SK-N-SH (cell line): ENCODE measurements at regions not wholly inside any gene's neighbourhood (a gene's known extent, or its start where the extent isn't known, plus 50 kb on each side); places are given as distances from the start of the nearest gene placed in this dataset.

Experiments used
- CTCF ChIA-PET: fragments of 300-600, 350-600 bp; formaldehyde crosslinking; extraction: SDS; loops from one replicate; lab custom pipeline; 2021; lab: Yijun Ruan, JAX
- POLR2A ChIA-PET: fragments of 350-600 bp; sonication (Branson Sonifier 250); formaldehyde crosslinking; extraction: SDS; loops from one replicate; lab custom pipeline; 2020; ENCODE audit warnings: antibody characterized with exemption, inconsistent platforms; lab: Yijun Ruan, JAX
- DNase-seq: peaks from one replicate; pipeline ENCODE4 v3.0.0; 2012
- H2AFZ ChIP-seq: fragments of 200-600 bp; sonication (generic); 2 replicates; pipeline ENCODE4 v1.8.1; 2016; ENCODE audit warnings: antibody characterized with exemption, mild to moderate bottlenecking, low read depth
- H3F3A ChIP-seq: fragments of 200-600 bp; sonication (generic); replicated peaks from 2 replicates; pipeline ENCODE3; 2016; ENCODE audit warnings: antibody characterized with exemption, mild to moderate bottlenecking; ENCODE audit not compliant: insufficient read depth
- H3K27ac ChIP-seq, 2 experiments: fragments of 200-500 bp in 1 of 2; fragments of 200-600 bp in 1 of 2; sonication (Bioruptor generic) in 1 of 2; sonication (generic), shearing (Covaris generic) in 1 of 2; 2 replicates each; pipeline versions ENCODE4 v1.5.1 to v1.6.1; 2014 to 2016; ENCODE audit warnings: low read depth in 2 of 2, inconsistent platforms in 1 of 2, low read length in 1 of 2, mild to moderate bottlenecking in 1 of 2, mixed read lengths in 1 of 2
- H3K27me3 ChIP-seq: fragments of 200-600 bp; sonication (generic), shearing (Covaris generic); 2 replicates; pipeline ENCODE4 v1.6.1; 2016; ENCODE audit warnings: mixed run types; ENCODE audit not compliant: insufficient read depth
- H3K36me3 ChIP-seq, 2 experiments: fragments of 200-500 bp in 1 of 2; fragments of 200-600 bp in 1 of 2; sonication (Bioruptor generic) in 1 of 2; sonication (generic) in 1 of 2; replicated peaks in 1 of 2; 2 replicates each; pipeline versions ENCODE3 to v1.5.1; 2014 to 2016; ENCODE audit warnings: low read length in 1 of 2, mild to moderate bottlenecking in 1 of 2; ENCODE audit not compliant: insufficient read depth in 2 of 2, control insufficient read depth in 1 of 2
- H3K4me1 ChIP-seq, 2 experiments: fragments of 200-500 bp in 1 of 2; fragments of 200-600 bp in 1 of 2; sonication (Bioruptor generic) in 1 of 2; sonication (generic), shearing (Covaris generic) in 1 of 2; 2 replicates each; pipeline versions ENCODE4 v1.5.1 to v1.6.1; 2014 to 2016; ENCODE audit warnings: low read depth in 1 of 2, low read length in 1 of 2, mixed run types in 1 of 2; ENCODE audit not compliant: insufficient read depth in 2 of 2, control insufficient read depth in 1 of 2
- H3K4me2 ChIP-seq: fragments of 200-600 bp; sonication (generic), shearing (Covaris generic); 2 replicates; pipeline ENCODE4 v1.6.1; 2017; ENCODE audit warnings: mixed run types
- H3K4me3 ChIP-seq, 2 experiments: fragments of 200-500 bp in 1 of 2; fragments of 200-600 bp in 1 of 2; sonication (Bioruptor generic) in 1 of 2; sonication (generic), shearing (Covaris generic) in 1 of 2; 2 replicates each; pipeline versions ENCODE4 v1.5.1 to v1.8.1; 2014 to 2016; ENCODE audit warnings: low read depth in 2 of 2, inconsistent platforms in 1 of 2, low read length in 1 of 2, mild to moderate bottlenecking in 1 of 2, mixed read lengths in 1 of 2, moderate library complexity in 1 of 2
- H3K79me2 ChIP-seq: fragments of 200-600 bp; sonication (generic); 2 replicates; pipeline ENCODE4 v1.8.1; 2017; ENCODE audit warnings: mild to moderate bottlenecking; ENCODE audit not compliant: insufficient read depth
- H3K9ac ChIP-seq: fragments of 200-600 bp; sonication (generic); 2 replicates; pipeline ENCODE4 v1.6.1; 2017; ENCODE audit warnings: mixed run types
- H3K9me2 ChIP-seq: fragments of 200-600 bp; sonication (generic); 2 replicates; pipeline ENCODE4 v1.6.1; 2017; ENCODE audit warnings: mixed run types
- H3K9me3 ChIP-seq: fragments of 200-600 bp; sonication (generic); 2 replicates; pipeline ENCODE4 v1.6.1; 2017; ENCODE audit warnings: mixed run types, mild to moderate bottlenecking, moderate library complexity
- H4K20me1 ChIP-seq: fragments of 200-600 bp; sonication (generic); 2 replicates; pipeline ENCODE4 v1.6.1; 2017; ENCODE audit warnings: mild to moderate bottlenecking, mixed run types; ENCODE audit not compliant: insufficient read depth
- EP300 ChIP-seq, 2 experiments: IDR thresholded peaks; 2 replicates each; pipeline versions ENCODE4 v1.4.0 to v1.6.1; 2012; ENCODE audit warnings: borderline replicate concordance in 1 of 2, low read depth in 1 of 2, low read length in 1 of 2
- FOSL2 ChIP-seq: IDR thresholded peaks from 2 replicates; pipeline ENCODE4 v1.4.0; 2012; ENCODE audit warnings: low read depth, mild to moderate bottlenecking, moderate library complexity, borderline replicate concordance
- FOXM1 ChIP-seq: IDR thresholded peaks from 2 replicates; pipeline ENCODE4 v1.4.0; 2012; ENCODE audit warnings: low read depth, mild to moderate bottlenecking
- GABPA ChIP-seq: IDR thresholded peaks from 2 replicates; pipeline ENCODE4 v1.4.0; 2012; ENCODE audit warnings: low read depth, mild to moderate bottlenecking
- MEF2A ChIP-seq: IDR thresholded peaks from 2 replicates; pipeline ENCODE4 v1.4.0; 2012; ENCODE audit warnings: low read depth, borderline replicate concordance
- MXI1 ChIP-seq: IDR thresholded peaks from 2 replicates; pipeline ENCODE4 v1.6.1; 2012; ENCODE audit warnings: mild to moderate bottlenecking, low read depth, low read length, improper control_type of control experiment
- NRF1 ChIP-seq: IDR thresholded peaks from 2 replicates; pipeline ENCODE4 v1.6.1; 2012; ENCODE audit warnings: low read depth, mild to moderate bottlenecking, low read length
- RFX5 ChIP-seq: IDR thresholded peaks from 2 replicates; pipeline ENCODE4 v1.6.1; 2012; ENCODE audit warnings: mild to moderate bottlenecking, improper control_type of control experiment, low read length
- RXRA ChIP-seq: IDR thresholded peaks from 2 replicates; pipeline ENCODE4 v1.4.0; 2012; ENCODE audit warnings: low read depth, mild to moderate bottlenecking, borderline replicate concordance
- SIN3A ChIP-seq: IDR thresholded peaks from 2 replicates; pipeline ENCODE4 v1.6.1; 2012; ENCODE audit warnings: low read depth, mild to moderate bottlenecking, low read length, moderate library complexity, borderline replicate concordance
- SMC3 ChIP-seq: IDR thresholded peaks from 2 replicates; pipeline ENCODE4 v1.6.1; 2012; ENCODE audit warnings: low read depth, low read length, improper control_type of control experiment
- TEAD4 ChIP-seq: IDR thresholded peaks from 2 replicates; pipeline ENCODE4 v1.4.0; 2012; ENCODE audit warnings: mild to moderate bottlenecking, borderline replicate concordance; ENCODE audit not compliant: insufficient read depth
- YY1 ChIP-seq: IDR thresholded peaks from 2 replicates; pipeline ENCODE4 v1.4.0; 2012; ENCODE audit warnings: low read depth, mild to moderate bottlenecking
- WGBS: methylation state at CpG from one replicate; pipeline ENCODE4 v1.1.6; 2017; ENCODE audit warnings: low lambda C conversion rate; 5-methylcytosine and 5-hydroxymethylcytosine counted together
- TF ChIP-seq, protein P1 (sequence below): IDR thresholded peaks from 2 replicates; pipeline ENCODE4 v1.4.0; 2012; ENCODE audit warnings: low read depth
- TF ChIP-seq, protein P2 (sequence below): fragments of 150-350 bp; IDR thresholded peaks from 2 replicates; pipeline ENCODE4 v1.6.1; 2017; ENCODE audit warnings: antibody characterized with exemption, low read length, low read depth, borderline replicate concordance
- TF ChIP-seq, protein P3 (sequence below): fragments of 150-350 bp; IDR thresholded peaks from 2 replicates; pipeline ENCODE4 v1.6.1; 2016; ENCODE audit warnings: mild to moderate bottlenecking, low read depth, low read length
- TF ChIP-seq, protein P4 (sequence below): IDR thresholded peaks from 2 replicates; pipeline ENCODE4 v1.4.0; 2012; ENCODE audit warnings: low read depth, borderline replicate concordance
- TF ChIP-seq, protein P5 (sequence below): IDR thresholded peaks from 2 replicates; pipeline ENCODE4 v1.6.1; 2012; ENCODE audit warnings: mild to moderate bottlenecking, low read depth, low read length, moderate library complexity

DNA sequence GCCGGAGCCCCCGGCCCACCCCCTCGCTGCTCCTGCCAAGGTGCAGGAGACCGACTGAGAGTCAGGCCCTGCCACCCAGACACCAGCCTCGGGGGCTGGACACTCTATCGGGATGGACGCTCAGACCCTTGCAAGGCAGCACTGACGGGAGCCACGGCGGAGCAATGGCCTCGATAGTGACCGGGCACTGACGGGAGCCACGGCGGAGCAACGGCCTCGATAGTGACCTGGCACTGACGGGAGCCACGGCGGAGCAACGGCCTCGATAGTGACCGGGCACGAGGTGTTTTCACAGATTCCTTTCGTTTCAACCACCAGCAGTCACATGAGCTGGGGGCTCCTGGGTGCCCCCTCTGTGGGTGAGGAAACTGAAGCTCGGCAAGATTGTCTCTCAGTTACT, 123.6 kb upstream of the PPP1R26 start:
- no peaks in the 10 kb centered on the region for H3K79me2 ChIP-seq
- H3F3A ChIP-seq: no peaks in the 10 kb centered on the region
- no peaks in the 10 kb centered on the region for H3K9me2 ChIP-seq
- DNase-seq: no peak
- H4K20me1 ChIP-seq: no peaks in the 10 kb centered on the region
- H3K4me1 ChIP-seq: no peaks in the 10 kb centered on the region
- no peaks in the 10 kb centered on the region for H3K36me3 ChIP-seq
- no peaks in the 10 kb centered on the region for H3K9me3 ChIP-seq
- no peaks in the 10 kb centered on the region for H3K27me3 ChIP-seq
- no peak overlapping the region for H2AFZ ChIP-seq
- TF ChIP-seq, protein P1, sequence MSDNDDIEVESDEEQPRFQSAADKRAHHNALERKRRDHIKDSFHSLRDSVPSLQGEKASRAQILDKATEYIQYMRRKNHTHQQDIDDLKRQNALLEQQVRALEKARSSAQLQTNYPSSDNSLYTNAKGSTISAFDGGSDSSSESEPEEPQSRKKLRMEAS: no peak
- TF ChIP-seq MXI1: no peak
- no peak for TF ChIP-seq SMC3
- TF ChIP-seq, protein P2, sequence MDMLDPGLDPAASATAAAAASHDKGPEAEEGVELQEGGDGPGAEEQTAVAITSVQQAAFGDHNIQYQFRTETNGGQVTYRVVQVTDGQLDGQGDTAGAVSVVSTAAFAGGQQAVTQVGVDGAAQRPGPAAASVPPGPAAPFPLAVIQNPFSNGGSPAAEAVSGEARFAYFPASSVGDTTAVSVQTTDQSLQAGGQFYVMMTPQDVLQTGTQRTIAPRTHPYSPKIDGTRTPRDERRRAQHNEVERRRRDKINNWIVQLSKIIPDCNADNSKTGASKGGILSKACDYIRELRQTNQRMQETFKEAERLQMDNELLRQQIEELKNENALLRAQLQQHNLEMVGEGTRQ: no peak
- TF ChIP-seq EP300 (IDR thresholded peaks at IDR 0.05; ENCODE audit: borderline replicate concordance in 1 of 2, low read depth in 1 of 2, low read length in 1 of 2): no peak
- no peak for TF ChIP-seq FOXM1
- no peak for TF ChIP-seq SIN3A
- no peak for TF ChIP-seq RFX5
- no peak for TF ChIP-seq YY1
- TF ChIP-seq RXRA: no peak
- TF ChIP-seq, protein P3, sequence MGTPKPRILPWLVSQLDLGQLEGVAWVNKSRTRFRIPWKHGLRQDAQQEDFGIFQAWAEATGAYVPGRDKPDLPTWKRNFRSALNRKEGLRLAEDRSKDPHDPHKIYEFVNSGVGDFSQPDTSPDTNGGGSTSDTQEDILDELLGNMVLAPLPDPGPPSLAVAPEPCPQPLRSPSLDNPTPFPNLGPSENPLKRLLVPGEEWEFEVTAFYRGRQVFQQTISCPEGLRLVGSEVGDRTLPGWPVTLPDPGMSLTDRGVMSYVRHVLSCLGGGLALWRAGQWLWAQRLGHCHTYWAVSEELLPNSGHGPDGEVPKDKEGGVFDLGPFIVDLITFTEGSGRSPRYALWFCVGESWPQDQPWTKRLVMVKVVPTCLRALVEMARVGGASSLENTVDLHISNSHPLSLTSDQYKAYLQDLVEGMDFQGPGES: no peak
- TF ChIP-seq TEAD4: no peak
- TF ChIP-seq, protein P4, sequence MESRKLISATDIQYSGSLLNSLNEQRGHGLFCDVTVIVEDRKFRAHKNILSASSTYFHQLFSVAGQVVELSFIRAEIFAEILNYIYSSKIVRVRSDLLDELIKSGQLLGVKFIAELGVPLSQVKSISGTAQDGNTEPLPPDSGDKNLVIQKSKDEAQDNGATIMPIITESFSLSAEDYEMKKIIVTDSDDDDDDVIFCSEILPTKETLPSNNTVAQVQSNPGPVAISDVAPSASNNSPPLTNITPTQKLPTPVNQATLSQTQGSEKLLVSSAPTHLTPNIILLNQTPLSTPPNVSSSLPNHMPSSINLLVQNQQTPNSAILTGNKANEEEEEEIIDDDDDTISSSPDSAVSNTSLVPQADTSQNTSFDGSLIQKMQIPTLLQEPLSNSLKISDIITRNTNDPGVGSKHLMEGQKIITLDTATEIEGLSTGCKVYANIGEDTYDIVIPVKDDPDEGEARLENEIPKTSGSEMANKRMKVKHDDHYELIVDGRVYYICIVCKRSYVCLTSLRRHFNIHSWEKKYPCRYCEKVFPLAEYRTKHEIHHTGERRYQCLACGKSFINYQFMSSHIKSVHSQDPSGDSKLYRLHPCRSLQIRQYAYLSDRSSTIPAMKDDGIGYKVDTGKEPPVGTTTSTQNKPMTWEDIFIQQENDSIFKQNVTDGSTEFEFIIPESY: no peak
- no peak for TF ChIP-seq NRF1
- no peak for TF ChIP-seq GABPA
- TF ChIP-seq MEF2A: no peak
- TF ChIP-seq FOSL2: no peak
- TF ChIP-seq, protein P5, sequence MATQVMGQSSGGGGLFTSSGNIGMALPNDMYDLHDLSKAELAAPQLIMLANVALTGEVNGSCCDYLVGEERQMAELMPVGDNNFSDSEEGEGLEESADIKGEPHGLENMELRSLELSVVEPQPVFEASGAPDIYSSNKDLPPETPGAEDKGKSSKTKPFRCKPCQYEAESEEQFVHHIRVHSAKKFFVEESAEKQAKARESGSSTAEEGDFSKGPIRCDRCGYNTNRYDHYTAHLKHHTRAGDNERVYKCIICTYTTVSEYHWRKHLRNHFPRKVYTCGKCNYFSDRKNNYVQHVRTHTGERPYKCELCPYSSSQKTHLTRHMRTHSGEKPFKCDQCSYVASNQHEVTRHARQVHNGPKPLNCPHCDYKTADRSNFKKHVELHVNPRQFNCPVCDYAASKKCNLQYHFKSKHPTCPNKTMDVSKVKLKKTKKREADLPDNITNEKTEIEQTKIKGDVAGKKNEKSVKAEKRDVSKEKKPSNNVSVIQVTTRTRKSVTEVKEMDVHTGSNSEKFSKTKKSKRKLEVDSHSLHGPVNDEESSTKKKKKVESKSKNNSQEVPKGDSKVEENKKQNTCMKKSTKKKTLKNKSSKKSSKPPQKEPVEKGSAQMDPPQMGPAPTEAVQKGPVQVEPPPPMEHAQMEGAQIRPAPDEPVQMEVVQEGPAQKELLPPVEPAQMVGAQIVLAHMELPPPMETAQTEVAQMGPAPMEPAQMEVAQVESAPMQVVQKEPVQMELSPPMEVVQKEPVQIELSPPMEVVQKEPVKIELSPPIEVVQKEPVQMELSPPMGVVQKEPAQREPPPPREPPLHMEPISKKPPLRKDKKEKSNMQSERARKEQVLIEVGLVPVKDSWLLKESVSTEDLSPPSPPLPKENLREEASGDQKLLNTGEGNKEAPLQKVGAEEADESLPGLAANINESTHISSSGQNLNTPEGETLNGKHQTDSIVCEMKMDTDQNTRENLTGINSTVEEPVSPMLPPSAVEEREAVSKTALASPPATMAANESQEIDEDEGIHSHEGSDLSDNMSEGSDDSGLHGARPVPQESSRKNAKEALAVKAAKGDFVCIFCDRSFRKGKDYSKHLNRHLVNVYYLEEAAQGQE: no peak
- no peak overlapping the region for H3K4me2 ChIP-seq
- CTCF ChIA-PET: interaction anchor here (1.2 to 1.3 kb wide), 2 partner anchors 57 to 270 kb away, joined by 5 read pairs; no protein-coding TSS in a partner anchor
- WGBS: 73% methylated on average over 21 of the region's 26 CpGs
- H3K27ac ChIP-seq: no peak overlapping the region
- H3K4me3 ChIP-seq: no peak overlapping the region
- POLR2A ChIA-PET: no interaction called here
- no peak overlapping the region for H3K9ac ChIP-seq
